Endothelial cell (in vitro differentiated cells): ENCODE measurements at regions not wholly inside any gene's neighbourhood (a gene's known extent, or its start where the extent isn't known, plus 50 kb on each side); places are given as distances from the start of the nearest gene placed in this dataset.

Source experiments
- DNase-seq: peaks from one replicate; pipeline ENCODE4 v3.0.0; 2021; ENCODE audit warnings: low spot score
- H3K27ac Mint-ChIP-seq: one replicate; pipeline ENCODE4 v1.8.0; 2021; ENCODE audit warnings: mixed read lengths, inconsistent platforms; ENCODE audit not compliant: unreplicated experiment
- H3K27me3 Mint-ChIP-seq: one replicate; pipeline ENCODE4 v1.8.0; 2021; ENCODE audit warnings: mild to moderate bottlenecking, moderate library complexity, mixed read lengths, inconsistent platforms; ENCODE audit not compliant: unreplicated experiment
- H3K36me3 Mint-ChIP-seq: one replicate; pipeline ENCODE4 v1.8.0; 2021; ENCODE audit warnings: mild to moderate bottlenecking, low read depth, mixed read lengths, inconsistent platforms; ENCODE audit not compliant: unreplicated experiment
- H3K4me1 Mint-ChIP-seq: one replicate; pipeline ENCODE4 v1.8.0; 2021; ENCODE audit warnings: mild to moderate bottlenecking, mixed read lengths, inconsistent platforms; ENCODE audit not compliant: unreplicated experiment
- H3K4me3 Mint-ChIP-seq: one replicate; pipeline ENCODE4 v1.8.0; 2021; ENCODE audit warnings: mild to moderate bottlenecking, mixed read lengths, inconsistent platforms; ENCODE audit not compliant: unreplicated experiment
- H3K9me3 Mint-ChIP-seq: one replicate; pipeline ENCODE4 v1.8.0; 2021; ENCODE audit warnings: mixed read lengths, inconsistent platforms; ENCODE audit not compliant: unreplicated experiment
- CTCF ChIP-seq: fragments of 200-600 bp; sonication (generic); IDR thresholded peaks from one replicate; pipeline ENCODE4 v1.5.0; 2021; ENCODE audit warnings: antibody characterized with exemption; ENCODE audit not compliant: unreplicated experiment

- no peak overlapping the region for H3K27ac Mint-ChIP-seq
- no peak overlapping the region for H3K4me3 Mint-ChIP-seq
- H3K4me1 Mint-ChIP-seq = no peaks in the 10 kb centered on the region
- no peak for DNase-seq
- no peaks in the 10 kb centered on the region for H3K36me3 Mint-ChIP-seq
- TF ChIP-seq CTCF = no peak
- no peaks in the 10 kb centered on the region for H3K9me3 Mint-ChIP-seq
- H3K27me3 Mint-ChIP-seq = no peaks in the 10 kb centered on the region
These were observed 638.8 kb upstream of the WWC1 start for GRCh38 chr5:167652690-167653089.

GRCh38 chr5:167653645-167654106 lies 637.8 kb upstream of the WWC1 start:
- Mint-ChIP-seq H3K36me3 (no peaks in the 10 kb centered on the region), H3K27ac (no peak overlapping the region), H3K4me1 (no peaks in the 10 kb centered on the region), H3K9me3 (no peaks in the 10 kb centered on the region), H3K4me3 (no peak overlapping the region), H3K27me3 (no peaks in the 10 kb centered on the region)
- DNase-seq = no peak
- no peak for TF ChIP-seq CTCF

- no peak for DNase-seq
- Mint-ChIP-seq H3K4me3 (no peak overlapping the region), H3K4me1 (no peaks in the 10 kb centered on the region), H3K27me3 (no peaks in the 10 kb centered on the region), H3K9me3 (no peaks in the 10 kb centered on the region), H3K27ac (no peak overlapping the region), H3K36me3 (no peaks in the 10 kb centered on the region)
- TF ChIP-seq CTCF = no peak
These were observed 634.4 kb upstream of the WWC1 start for GRCh38 chr5:167657016-167657415.

GRCh38 chr5:167658889-167659288 lies 632.6 kb upstream of the WWC1 start:
- H3K4me1 Mint-ChIP-seq = no peaks in the 10 kb centered on the region
- H3K27ac Mint-ChIP-seq = no peak overlapping the region
- H3K27me3 Mint-ChIP-seq = no peaks in the 10 kb centered on the region
- no peak for DNase-seq
- no peaks in the 10 kb centered on the region for H3K36me3 Mint-ChIP-seq
- no peak for TF ChIP-seq CTCF
- H3K4me3 Mint-ChIP-seq = no peak overlapping the region
- no peaks in the 10 kb centered on the region for H3K9me3 Mint-ChIP-seq

GRCh38 chr5:167661605-167662004 lies 629.8 kb upstream of the WWC1 start:
- Mint-ChIP-seq H3K36me3 (no peaks in the 10 kb centered on the region), H3K27me3 (no peaks in the 10 kb centered on the region), H3K9me3 (no peaks in the 10 kb centered on the region), H3K4me3 (no peak overlapping the region), H3K4me1 (no peaks in the 10 kb centered on the region), H3K27ac (no peak overlapping the region)
- no peak for TF ChIP-seq CTCF
- DNase-seq = no peak
